ENCODE measurements at regions not wholly inside any gene's neighbourhood (a gene's known extent, or its start where the extent isn't known, plus 50 kb on each side); places are given as distances from the start of the nearest gene placed in this dataset.
"Not testable (repeated sequence)": the region's sequence is repeated elsewhere in the genome, so short reads cannot be mapped to it uniquely, and the experiment has no call there.

DNA sequence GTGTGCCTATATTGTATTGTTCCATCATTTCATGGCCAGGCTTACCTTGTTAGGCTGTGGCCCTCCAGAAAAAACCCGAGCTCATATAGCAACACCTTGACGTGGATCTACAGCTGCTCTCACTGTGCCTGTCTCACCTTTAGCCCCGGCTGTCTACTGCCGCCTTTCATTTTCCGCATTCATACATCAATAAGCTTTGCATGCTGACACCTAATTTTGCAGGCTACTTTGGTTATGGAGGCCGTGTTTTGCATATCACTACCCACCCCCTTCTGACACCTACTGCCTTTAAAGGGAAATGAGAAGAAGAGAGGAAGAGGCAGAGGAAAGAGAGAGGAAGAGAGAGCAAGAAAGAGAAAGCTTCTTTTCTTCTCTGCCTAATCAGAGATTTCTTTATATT lies 702.9 kb downstream of the BCL11A start:
- no peak for DNase-seq (ENCODE audit: low read depth in 4 of 4, low spot score in 1 of 4)

DNA sequence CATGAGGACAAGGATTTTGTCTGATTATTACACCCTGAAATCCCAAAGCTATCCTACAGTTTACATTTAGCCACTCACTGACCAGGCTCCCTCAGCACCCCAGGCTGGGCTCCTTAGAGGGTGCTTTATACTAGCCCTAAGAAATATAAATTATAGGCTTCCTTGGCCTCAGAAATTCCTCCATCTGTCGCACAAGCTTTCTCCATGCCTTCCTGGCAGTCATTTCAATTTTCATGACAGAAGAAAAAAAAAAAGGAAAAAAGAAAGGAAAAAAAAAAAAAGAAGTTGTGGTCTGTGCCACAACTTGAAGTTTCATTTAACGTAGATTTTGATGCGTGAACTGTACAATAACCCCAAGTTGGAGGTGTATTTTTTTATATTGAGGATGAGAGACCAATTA lies 719.5 kb downstream of the BCL11A start:
- DNase-seq (ENCODE audit: low read depth in 4 of 4, low spot score in 1 of 4), result no peak

DNA sequence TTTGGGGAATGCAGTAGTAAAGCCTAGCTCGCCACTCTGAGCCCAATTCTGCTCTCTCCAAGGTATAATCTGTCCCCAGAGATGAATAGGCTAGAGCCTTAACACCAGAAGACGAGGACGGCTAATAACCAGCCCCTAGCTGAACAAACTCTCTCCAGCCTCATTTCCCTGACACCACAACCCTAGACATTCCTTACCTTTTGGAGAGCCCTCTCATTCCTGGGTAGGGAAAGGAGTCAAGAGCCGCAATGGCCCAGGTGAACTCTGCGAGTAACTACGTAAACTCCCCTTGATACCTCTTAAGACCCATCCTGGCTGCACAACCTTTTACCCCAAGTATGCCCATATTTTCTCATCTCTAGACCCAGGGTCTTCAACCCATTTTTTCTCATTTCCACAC lies 722.9 kb downstream of the BCL11A start:
- no peak for DNase-seq (ENCODE audit: low read depth in 4 of 4, low spot score in 1 of 4)

DNA sequence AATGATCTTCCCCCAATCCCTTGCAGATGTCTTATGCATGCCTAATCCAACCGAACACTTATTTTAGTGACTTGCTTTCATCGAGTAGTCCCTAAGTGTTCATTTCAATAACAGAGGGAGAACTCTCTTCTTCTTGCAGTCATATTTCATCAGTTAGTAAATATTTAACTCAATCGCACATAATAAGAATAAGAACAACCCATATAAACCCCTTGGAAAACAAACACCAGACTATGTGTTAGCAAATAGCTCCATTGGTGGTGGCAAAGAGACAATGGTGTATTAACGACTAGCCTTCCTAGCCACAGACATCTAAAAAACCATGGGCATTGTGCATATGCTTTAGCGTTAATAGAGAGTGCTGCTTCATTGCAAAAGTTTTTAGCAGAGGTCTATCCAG lies 725.8 kb downstream of the BCL11A start:
- DNase-seq (ENCODE audit: low read depth in 4 of 4, low spot score in 1 of 4), result no peak

DNA sequence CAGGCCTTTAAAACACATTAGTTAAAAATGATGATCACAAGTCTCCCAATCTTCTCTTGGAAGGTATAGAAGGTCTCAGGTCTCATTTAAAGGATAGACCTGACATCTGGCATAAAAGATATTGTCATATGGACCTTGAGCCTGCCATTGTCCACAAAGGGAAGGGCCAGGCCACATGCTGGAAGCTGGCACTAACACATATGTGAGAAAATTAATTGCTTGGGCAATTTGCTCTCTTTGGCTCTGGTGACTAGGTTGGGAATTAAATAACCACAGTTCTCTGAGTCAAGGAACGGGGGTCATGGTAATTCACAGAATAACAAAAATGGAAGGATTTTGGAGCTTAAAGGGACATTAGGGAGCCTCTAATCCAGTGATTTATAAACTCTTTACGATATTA lies 727.3 kb downstream of the BCL11A start:
- DNase-seq (ENCODE audit: low read depth in 4 of 4, low spot score in 1 of 4), result no peak

DNA sequence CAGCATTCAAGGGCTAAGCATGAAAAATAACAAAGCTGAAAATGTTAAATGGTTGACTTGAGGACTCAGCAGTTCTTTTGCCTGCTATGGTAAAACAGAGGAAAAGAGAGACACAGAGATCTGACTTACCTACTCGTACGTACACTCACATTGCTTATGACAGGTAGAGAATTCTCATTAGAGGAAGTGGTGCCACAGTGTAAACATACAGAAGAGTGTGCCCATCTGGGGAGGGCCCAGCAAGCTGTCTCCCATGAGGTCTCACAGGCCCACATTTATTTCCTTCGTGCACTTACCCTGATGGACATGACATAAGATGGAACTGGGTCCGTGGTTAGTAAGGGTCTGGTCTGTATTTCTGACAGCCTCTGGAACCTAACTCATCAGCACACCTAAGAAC lies 729.1 kb downstream of the BCL11A start:
- no peak for DNase-seq (ENCODE audit: low read depth in 4 of 4, low spot score in 1 of 4)

DNA sequence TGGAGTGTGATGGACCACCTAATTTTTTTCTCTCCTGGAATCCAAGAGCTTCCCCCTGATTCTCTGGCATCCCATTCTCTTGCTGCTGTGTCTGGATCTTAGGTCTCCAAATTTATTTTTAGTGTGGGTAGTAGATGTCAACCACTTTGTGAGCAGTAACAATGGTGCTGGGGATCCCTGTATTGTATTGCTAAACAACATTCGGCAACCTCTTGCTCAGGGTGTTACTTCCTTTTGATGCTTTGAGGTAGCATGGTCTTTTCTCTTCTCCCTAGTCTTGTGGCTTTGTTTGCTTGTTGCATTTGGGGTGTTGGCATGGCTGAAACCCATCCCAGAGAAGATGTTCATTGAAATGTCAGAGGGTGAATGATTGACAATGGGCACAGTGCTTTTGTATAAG lies 737.4 kb downstream of the BCL11A start:
- DNase-seq (ENCODE audit: low read depth in 4 of 4, low spot score in 1 of 4), result no peak

DNA sequence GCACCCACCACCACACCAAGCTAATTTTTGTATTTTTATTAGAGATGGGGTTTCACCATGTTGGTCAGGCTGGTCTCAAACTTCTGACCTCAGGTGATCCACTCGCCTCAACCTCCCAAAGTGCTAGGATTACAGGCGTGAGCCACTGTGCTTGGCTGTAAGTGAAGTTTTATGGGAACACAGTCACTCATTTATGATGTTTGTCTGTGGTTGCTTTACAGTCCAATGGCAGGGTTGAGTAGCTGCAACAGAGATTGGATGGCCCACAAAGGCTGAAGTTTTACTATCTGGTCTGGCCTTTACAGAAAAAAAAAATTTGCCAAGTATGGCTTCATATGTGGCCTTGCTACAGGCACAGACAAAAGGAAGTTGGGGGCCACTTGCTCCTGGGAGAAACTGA lies 743.2 kb downstream of the BCL11A start:
- not testable (repeated sequence) for DNase-seq (ENCODE audit: low read depth in 4 of 4, low spot score in 1 of 4)

DNA sequence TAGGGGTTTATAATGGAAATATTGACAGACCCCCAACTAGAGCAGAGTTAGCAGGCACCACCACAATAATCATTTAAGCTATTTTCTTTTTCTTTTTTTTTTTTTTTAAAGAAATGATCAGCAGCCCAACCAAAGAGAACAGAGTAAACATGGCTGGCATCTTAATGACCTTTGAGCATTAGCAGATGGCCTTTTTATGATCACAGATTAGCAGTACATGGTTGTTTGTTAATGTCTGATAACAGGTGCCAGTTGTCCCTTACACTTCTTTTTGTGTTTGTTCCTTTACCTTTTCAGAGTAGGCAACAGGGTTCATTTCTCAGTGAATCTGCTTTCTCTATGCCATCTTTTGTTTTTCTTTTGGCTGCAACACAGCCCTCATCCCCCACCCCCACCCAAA lies 747.0 kb downstream of the BCL11A start:
- DNase-seq (ENCODE audit: low read depth in 4 of 4, low spot score in 1 of 4), result no peak

DNA sequence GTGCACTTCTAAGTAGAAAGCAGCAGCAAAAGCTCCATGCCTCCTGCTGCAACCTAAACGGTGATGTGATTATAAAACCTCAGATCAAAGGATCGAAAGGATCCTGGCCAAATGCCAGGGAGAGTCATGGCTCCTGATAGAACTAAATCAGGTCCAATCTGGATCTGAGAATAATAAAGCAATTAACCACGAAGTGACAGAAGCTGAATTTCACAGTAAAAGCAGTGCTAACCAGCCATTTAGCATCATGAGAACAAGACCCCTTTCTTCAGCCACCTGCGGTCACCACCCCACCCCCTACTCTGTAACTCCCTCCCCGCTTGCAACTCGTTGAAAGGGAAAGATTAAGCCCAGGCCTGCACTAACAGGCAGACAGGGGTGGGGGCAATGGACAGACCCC lies 748.7 kb downstream of the BCL11A start:
- no peak for DNase-seq (ENCODE audit: low read depth in 4 of 4, low spot score in 1 of 4)

DNA sequence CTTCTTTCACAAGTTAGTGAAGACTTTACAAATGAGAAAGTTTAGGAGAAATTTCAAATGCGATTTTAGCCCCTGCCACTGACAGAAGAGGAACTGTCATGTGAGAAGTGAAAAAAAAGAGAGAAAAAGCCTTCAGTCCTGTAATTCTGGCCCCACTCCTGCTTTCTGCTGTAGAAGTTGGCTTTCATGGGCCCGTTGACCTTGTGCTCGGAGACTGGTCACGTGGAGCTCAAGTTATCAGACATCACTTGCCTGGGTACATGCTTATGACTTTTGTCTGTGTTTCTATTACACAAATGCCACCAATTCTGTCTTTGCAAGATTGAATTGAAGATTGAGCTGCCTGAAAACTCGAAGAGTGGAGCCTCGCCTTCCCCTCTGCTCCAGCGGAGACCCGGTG lies 749.9 kb downstream of the BCL11A start:
- DNase-seq (ENCODE audit: low read depth in 4 of 4, low spot score in 1 of 4), result no peak

DNA sequence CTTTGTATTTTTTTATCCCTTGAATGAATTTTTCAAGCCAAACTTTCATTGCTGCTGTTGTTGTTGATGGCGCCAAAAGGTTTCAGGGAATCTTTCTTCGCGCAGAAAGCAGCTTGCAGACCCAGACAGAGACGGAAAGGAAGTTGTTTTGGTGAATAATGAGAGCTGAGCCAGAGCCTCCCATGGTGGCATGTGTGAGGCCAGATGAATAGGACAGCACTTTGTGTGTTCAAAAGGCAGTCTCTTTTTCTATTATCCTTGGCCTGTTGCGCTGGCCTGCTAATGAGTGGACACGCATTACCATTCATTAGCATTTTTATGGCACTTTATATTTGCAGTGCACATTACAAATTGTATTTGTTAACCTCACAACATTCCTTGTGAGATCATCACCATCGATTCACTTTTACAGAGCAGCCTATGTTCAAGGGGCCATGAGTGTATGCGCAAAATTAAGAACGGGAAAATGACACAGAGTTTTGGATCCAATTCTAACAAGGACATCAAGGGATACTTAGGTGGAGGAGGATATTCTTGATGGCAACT lies 754.7 kb downstream of the BCL11A start:
- DNase-seq (ENCODE audit: low read depth in 4 of 4, low spot score in 1 of 4), result no peak

DNA sequence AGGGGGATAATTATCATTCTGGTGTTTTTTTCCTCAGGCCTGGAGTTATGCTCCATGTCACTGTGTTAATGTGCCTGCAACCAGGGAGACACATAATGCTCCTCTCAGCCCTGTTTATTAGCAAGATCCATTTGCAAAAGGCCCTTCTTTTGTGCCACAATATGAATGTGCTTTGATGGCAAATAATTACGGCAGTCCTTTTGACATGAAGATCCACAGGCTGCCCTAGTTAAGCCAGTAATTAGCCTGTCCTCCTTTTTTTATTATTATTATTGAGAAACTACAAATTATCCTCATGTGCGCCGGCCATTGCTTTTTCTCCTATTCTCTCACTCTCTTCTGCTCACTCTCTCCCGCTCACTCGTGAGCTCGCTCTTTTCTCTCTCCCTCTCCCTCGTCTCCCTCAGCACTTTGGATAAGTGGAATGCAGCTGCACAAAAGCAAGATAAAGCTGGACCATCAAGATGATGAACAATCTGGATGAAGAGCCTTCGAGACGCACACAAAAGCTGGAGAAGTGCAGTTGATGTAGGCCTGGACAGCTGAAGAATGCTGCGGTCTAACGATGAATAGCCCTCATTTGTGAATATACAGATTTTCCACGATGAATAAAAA lies 762.3 kb downstream of the BCL11A start:
- no peak for DNase-seq (ENCODE audit: low read depth in 4 of 4, low spot score in 1 of 4)

DNA sequence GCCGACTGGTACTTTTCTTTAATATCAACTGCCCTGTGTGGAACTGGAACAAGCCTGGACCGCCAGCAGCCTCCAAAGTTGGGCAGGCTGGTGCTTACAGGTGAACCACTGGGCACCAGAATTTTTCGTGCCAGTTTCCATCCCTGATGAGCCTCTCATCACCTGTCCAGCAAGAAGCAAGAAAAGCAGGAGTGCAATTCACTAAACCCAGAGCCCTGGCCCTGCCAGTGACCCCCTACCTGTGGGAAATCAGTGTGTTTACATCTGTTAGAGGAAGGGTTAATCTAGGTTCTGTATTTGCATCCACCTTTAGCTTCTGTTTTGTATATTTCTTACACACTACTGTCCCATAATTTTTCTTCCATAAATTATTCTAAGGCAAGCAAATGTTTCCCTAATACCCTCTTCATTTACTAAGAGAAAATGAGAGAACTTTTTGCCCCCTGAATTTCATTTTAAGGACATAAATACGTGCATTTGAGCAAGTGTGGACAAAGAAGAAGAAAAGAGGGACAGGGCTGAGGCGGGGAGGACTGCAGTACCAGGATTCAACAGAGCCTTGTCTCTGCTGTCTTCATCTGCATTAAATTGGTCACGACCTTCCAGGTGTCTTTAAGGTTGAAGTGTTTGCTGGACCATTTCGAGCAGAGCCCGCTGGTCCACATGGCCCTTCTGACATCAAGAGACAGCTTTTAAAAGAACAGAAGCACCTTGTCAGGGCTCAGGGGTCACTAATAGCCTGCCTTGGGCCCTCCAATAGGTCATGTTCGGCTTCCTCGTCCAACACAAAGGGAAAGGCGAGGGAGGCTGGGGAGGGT lies 763.1 kb downstream of the BCL11A start:
- DNase-seq (ENCODE audit: low read depth in 4 of 4, low spot score in 1 of 4), result no peak

DNA sequence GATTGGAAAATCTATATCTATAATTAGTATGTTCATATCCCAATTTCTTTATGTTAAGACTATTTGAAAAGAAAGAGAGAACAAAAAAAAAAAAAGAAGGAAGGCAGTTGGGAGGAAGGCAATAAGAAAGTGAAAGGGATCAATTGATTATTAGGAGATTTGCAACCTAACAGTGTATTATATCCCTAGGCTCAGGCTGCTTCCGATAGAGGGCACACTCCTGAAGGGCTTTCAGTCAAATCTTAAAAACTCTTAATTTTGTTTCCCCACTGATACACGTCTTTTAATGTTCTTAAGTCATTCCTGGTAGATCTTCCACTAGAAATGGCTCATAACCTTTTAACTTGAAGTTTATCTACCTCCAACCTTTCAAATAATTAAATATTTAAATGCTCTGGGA lies 763.9 kb downstream of the BCL11A start:
- no peak for DNase-seq (ENCODE audit: low read depth in 4 of 4, low spot score in 1 of 4)

DNA sequence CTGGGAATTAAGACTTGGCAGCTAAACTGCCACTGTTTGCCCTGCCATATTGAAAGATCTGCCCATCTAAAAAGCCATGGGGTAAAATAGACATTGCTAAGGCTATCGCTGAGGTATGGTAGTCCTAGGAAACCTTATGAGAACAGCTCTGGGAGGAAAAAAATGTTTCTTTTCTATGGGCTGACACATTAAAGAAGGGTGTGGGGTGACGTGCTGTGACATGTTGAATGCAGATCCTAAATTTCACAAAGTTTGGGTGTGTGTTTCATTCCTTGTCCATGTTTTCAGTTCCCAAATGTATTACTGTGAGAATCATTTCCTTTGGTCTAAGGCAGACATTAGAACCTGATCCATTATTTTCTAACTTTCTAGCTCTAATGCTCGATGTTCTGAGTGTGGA lies 766.4 kb downstream of the BCL11A start:
- DNase-seq (ENCODE audit: low read depth in 4 of 4, low spot score in 1 of 4), result no peak

DNA sequence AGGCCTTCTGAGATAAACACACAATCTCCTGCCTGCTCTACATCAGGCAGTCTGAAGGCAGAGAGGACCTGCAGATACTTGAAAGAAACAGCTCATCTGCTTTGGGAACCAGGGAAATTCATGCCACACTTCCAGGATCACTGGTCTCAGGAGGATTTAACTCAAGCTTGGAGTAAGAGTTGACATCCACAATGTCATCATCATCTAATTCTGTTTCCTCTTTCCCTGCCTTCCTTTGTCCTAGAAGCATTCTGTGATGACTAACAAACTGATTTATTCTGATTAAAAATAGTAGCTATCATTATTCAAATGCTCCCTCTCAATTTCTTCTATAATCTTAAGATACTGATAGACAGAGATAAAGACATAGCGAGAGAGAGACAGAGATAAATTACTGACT lies 766.8 kb downstream of the BCL11A start:
- DNase-seq (ENCODE audit: low read depth in 4 of 4, low spot score in 1 of 4), result no peak

DNA sequence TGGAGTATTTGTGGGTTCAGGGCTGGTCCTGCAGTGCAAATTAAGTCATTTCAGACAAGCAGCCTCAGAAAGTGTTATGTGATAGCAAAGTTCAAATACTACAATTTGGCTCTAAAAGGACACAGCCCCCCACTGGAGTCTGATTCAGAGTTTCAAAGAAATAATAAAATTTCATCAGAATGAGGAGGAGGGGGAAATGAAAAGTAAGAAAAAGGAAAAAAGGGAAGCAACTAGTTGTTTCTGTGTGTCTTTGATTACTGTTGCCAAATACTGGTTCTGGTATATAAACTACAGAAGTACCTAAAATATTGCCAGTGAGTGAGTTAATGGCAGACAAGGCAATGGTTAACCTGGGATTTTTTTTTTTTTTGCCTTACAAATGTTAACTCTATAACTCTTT lies 773.9 kb downstream of the BCL11A start:
- no peak for DNase-seq (ENCODE audit: low read depth in 4 of 4, low spot score in 1 of 4)

DNA sequence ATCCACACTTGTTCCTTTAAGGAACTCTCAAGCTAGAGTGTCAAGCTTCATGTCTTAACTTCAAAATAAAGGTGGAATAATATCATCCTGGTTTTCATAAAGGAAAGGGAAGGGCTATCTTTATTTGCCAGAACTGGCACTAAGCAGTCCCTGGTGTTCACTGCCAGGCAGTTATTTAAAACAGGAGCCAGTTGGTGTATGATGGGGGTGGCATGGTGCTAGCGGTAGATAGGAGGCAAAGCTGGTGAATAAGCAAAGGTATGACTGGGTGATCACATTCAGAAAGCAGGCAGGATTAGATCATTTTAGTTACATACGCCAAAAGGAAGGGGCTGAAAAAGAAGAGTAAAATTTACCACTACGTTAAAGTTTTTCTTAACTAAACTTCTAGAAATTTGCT lies 776.3 kb downstream of the BCL11A start:
- DNase-seq (ENCODE audit: low read depth in 4 of 4, low spot score in 1 of 4), result no peak

DNA sequence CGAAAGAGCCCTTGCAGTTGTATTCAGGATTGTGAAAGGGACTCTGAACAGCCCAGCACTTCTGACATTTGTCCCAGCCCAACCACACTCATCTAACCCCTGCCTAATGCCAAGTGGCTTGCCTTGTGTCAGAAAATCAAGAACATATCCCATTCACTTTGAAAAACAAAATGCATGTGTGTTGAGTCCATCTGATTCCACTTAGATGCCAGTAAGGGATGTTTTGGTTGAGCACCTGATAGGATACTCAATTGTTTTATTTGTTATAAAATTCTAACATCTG lies 776.8 kb downstream of the BCL11A start:
- DNase-seq (ENCODE audit: low read depth in 4 of 4, low spot score in 1 of 4), result no peak

DNA sequence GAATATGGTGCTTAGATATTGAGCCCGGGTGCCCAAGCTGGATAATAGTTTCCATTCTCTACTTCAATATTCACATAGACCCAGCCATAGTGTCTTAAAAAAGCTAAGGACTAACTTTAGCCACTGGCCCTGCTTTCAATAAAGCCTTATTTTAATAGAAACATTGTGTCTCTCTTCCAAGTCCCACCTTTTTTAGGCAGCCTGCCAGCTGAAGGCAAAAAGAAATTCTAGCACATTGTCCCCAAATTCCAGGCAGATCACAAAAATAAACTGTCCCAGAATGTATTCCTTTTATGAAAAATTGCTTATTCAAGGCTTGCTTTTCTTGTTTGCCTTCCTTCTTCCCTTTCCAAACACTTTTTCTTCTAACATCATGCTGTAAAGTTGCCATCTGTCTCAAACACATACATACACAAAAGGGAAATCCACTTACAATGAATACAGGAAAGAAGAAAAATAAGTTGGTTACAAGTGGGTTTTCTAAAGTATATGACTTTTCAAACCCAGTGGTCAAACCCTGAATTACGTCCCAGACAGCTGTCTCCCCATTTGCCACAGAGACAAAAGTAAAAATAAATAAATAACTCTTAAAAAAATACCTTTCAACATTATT lies 778.5 kb downstream of the BCL11A start:
- no peak for DNase-seq (ENCODE audit: low read depth in 4 of 4, low spot score in 1 of 4)

DNA sequence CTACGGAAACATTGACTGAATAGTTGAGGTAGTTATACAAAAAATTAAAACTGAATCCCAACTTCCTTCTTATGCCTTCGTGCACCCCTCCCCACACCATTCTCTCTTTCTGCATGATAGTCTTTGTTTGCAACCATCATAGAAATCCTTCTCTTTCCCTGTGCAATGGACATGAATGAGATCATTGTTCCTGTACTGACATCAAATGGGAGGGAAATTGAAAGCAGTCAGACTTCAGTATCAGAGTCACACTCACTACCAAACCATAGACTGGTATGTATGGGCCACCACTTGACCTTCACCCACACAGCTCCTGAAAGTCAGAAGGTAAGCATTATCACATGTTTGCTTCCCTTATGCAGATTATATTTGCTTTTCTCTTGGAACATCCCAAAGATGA lies 782.8 kb downstream of the BCL11A start:
- no peak for DNase-seq (ENCODE audit: low read depth in 4 of 4, low spot score in 1 of 4)

DNA sequence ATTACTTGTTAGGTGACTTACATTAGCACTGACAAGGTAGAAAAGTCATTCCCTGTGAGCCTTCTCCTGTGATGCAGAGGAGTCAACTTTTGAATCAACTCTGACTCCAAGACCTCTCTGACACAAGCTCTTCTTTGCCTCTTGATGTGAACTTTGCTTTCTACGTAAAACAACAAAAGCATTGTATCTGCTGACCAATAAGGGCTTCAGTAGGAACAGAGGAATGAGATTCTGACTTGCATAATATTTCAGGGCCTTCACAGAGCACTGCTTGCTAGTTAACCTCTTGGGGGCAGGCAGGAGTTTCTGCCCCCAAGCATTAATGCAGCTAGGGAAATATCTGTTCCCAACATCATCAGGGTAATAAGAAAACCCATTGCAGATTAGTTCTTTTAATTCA lies 791.5 kb downstream of the BCL11A start:
- DNase-seq (ENCODE audit: low read depth in 4 of 4, low spot score in 1 of 4), result no peak

Measured in stimulated activated CD4-positive, alpha-beta T cell treated with anti-CD3 and anti-CD28 coated beads, Interleukin-1b, Interleukin-23, amount 100 ng/mL, for 24 hours (primary cell).